Right kidney (tissue), 1 donor: ENCODE measurements at regions not wholly inside any gene's neighbourhood (a gene's known extent, or its start where the extent isn't known, plus 50 kb on each side); places are given as distances from the start of the nearest gene placed in this dataset.
"Not testable (repeated sequence)": the region's sequence is repeated elsewhere in the genome, so short reads cannot be mapped to it uniquely, and the experiment has no call there.

Source experiments
- DNase-seq: peaks from one replicate; pipeline ENCODE4 v3.0.0-alpha.2; 2016

GRCh38 chr4:129254526-129254925 is 158.6 kb downstream of the C4orf33 start:
- no peak for DNase-seq

- DNase-seq = no peak
Observed at GRCh38 chr4:129261584-129261983, 165.6 kb downstream of the C4orf33 start.

GRCh38 chr4:129264008-129264657 is 168.2 kb downstream of the C4orf33 start:
- no peak for DNase-seq

GRCh38 chr4:129278868-129279267 is 182.9 kb downstream of the C4orf33 start:
- DNase-seq = no peak

- DNase-seq = no peak
Observed at GRCh38 chr4:129282293-129282692, 186.3 kb downstream of the C4orf33 start.

GRCh38 chr4:129292194-129292593 is 196.2 kb downstream of the C4orf33 start:
- not testable (repeated sequence) for DNase-seq

- no peak for DNase-seq
Observed at GRCh38 chr4:129314781-129315180, 218.8 kb downstream of the C4orf33 start.

GRCh38 chr4:129322920-129323319 is 227.0 kb downstream of the C4orf33 start:
- no peak for DNase-seq

- DNase-seq = no peak
Observed at GRCh38 chr4:129323658-129324057, 227.7 kb downstream of the C4orf33 start.

GRCh38 chr4:129326571-129327460 is 230.9 kb downstream of the C4orf33 start:
- no peak for DNase-seq

GRCh38 chr4:129327637-129328036 is 231.7 kb downstream of the C4orf33 start:
- no peak for DNase-seq

- no peak for DNase-seq
Observed at GRCh38 chr4:129328162-129328561, 232.2 kb downstream of the C4orf33 start.

GRCh38 chr4:129334136-129334535 is 238.2 kb downstream of the C4orf33 start:
- DNase-seq = no peak

- DNase-seq = no peak
Observed at GRCh38 chr4:129335276-129335675, 239.3 kb downstream of the C4orf33 start.

- DNase-seq = no peak
Observed at GRCh38 chr4:129335818-129336217, 239.9 kb downstream of the C4orf33 start.

GRCh38 chr4:129336457-129337227 is 240.7 kb downstream of the C4orf33 start:
- DNase-seq = no peak

GRCh38 chr4:129337228-129337620 is 241.3 kb downstream of the C4orf33 start:
- no peak for DNase-seq

GRCh38 chr4:129342819-129343408 is 247.0 kb downstream of the C4orf33 start:
- no peak for DNase-seq

- DNase-seq = no peak
Observed at GRCh38 chr4:129344058-129344457, 248.1 kb downstream of the C4orf33 start.

- no peak for DNase-seq
Observed at GRCh38 chr4:129345609-129346008, 249.7 kb downstream of the C4orf33 start.

GRCh38 chr4:129346036-129346435 is 250.1 kb downstream of the C4orf33 start:
- no peak for DNase-seq

GRCh38 chr4:129346734-129347133 is 250.8 kb downstream of the C4orf33 start:
- no peak for DNase-seq
